GM06990 (cell line): ENCODE measurements at regions not wholly inside any gene's neighbourhood (a gene's known extent, or its start where the extent isn't known, plus 50 kb on each side); places are given as distances from the start of the nearest gene placed in this dataset.

Source experiments
- DNase-seq: peaks from one replicate; pipeline ENCODE4 v3.0.0-alpha.2; 2011; ENCODE audit not compliant: insufficient read length; ENCODE audit errors: extremely low read depth
- H3K27me3 ChIP-seq: replicated peaks from 2 replicates; pipeline ENCODE4 v1.6.0; 2011; ENCODE audit warnings: low read length; ENCODE audit not compliant: control insufficient read depth, insufficient read depth
- H3K36me3 ChIP-seq: 2 replicates; pipeline ENCODE4 v1.5.1; 2011; ENCODE audit warnings: low read length; ENCODE audit not compliant: control insufficient read depth, insufficient read depth
- H3K4me3 ChIP-seq: replicated peaks from 2 replicates; pipeline ENCODE4 v1.5.1; 2011; ENCODE audit warnings: low read depth, mild to moderate bottlenecking, control low read depth, low read length
- TF ChIP-seq, protein P1 (sequence below): IDR thresholded peaks from 2 replicates; pipeline ENCODE4 v1.5.1; 2011; ENCODE audit warnings: low read length, control low read depth, mild to moderate bottlenecking, inconsistent platforms; ENCODE audit not compliant: insufficient read depth, poor library complexity, severe bottlenecking

DNA sequence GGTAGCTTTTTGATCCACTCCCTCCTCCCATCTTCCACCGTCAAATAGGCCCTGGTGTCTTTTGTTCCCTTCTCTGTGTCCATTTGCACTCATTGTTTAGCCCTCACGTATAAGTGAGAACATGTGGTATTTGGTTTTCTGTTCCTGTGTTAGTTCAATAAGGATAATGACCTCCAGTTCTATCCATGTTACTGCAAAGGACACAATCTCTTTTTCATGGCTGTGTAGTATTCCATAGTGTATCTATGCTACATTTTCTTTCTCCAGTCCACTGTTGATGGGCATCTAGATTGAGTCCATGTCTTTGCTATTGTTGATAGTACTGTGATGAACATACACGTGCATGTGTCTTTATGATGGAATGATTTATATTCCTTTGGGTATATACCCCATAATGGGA lies 136.0 kb upstream of the USP29 start:
- H3K4me3 ChIP-seq, result no peak overlapping the region
- no peak for DNase-seq
- H3K27me3 ChIP-seq, result no peaks in the 10 kb centered on the region
- no peaks in the 10 kb centered on the region for H3K36me3 ChIP-seq
- TF ChIP-seq, protein P1, sequence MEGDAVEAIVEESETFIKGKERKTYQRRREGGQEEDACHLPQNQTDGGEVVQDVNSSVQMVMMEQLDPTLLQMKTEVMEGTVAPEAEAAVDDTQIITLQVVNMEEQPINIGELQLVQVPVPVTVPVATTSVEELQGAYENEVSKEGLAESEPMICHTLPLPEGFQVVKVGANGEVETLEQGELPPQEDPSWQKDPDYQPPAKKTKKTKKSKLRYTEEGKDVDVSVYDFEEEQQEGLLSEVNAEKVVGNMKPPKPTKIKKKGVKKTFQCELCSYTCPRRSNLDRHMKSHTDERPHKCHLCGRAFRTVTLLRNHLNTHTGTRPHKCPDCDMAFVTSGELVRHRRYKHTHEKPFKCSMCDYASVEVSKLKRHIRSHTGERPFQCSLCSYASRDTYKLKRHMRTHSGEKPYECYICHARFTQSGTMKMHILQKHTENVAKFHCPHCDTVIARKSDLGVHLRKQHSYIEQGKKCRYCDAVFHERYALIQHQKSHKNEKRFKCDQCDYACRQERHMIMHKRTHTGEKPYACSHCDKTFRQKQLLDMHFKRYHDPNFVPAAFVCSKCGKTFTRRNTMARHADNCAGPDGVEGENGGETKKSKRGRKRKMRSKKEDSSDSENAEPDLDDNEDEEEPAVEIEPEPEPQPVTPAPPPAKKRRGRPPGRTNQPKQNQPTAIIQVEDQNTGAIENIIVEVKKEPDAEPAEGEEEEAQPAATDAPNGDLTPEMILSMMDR, result no peak

DNA sequence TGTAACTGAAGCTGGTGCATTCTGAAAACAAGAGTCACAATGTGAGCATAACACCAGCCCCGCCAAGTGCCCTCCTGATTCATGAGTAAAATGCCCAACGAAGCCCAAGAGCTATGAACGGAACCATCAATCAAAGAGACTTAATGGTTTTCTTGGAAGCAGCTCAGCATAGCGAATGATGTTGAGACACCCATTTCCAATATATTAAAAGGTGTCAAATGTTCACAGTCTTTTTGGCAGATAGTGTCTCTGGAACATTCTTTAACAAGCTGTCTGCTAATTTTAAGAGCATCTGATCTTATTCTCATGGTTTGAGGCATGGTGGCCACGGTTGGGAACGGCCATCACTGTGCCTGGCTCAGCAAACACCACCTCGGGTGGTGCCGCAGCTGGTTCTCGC lies 133.4 kb upstream of the USP29 start:
- no peak overlapping the region for H3K4me3 ChIP-seq
- H3K36me3 ChIP-seq, result no peaks in the 10 kb centered on the region
- H3K27me3 ChIP-seq, result no peaks in the 10 kb centered on the region
- DNase-seq, result no peak
- TF ChIP-seq, protein P1, result no peak

DNA sequence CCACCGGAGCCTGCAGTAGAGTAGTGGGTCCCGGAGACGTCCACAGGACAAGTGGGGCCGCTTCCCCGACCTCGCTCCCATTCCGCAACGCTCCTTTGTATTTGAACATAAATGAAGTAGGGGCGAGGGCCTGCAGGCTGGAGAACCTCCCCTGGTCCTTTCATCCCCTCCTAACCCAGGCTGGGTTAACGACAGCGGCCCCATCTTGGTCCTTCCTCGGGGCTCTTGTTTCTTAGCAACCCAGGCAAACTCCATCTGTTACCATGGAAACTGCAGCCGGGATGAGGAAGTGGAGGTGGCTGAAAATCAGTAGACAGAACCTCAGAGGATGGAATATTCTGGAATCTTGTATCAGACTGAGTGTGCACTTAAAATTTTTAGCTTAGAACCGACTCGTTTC lies 132.6 kb upstream of the USP29 start:
- TF ChIP-seq, protein P1, result no peak
- H3K36me3 ChIP-seq, result no peaks in the 10 kb centered on the region
- no peak overlapping the region for H3K4me3 ChIP-seq
- no peaks in the 10 kb centered on the region for H3K27me3 ChIP-seq
- DNase-seq, result no peak

DNA sequence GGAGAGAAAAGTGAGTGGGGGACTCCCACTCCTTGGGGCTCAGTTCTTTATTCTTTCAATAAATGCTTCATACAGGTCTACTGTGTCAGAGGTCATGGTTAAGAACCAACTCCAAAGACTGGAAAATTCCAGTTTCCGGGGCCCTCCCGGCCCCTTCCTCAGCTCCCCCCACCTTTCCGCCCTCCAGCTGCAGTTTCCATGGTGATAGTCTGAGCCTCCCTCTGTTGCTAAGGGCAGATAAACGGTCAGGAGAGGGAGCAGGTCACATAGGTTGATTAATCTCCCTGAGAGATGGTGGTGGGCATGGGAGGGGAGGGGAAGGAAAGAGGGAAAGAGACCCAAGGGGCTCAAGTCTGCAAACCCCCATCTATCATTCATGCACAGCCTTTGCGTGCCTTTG lies 131.5 kb upstream of the USP29 start:
- TF ChIP-seq, protein P1, result no peak
- H3K4me3 ChIP-seq, result no peak overlapping the region
- no peaks in the 10 kb centered on the region for H3K27me3 ChIP-seq
- no peaks in the 10 kb centered on the region for H3K36me3 ChIP-seq
- no peak for DNase-seq

DNA sequence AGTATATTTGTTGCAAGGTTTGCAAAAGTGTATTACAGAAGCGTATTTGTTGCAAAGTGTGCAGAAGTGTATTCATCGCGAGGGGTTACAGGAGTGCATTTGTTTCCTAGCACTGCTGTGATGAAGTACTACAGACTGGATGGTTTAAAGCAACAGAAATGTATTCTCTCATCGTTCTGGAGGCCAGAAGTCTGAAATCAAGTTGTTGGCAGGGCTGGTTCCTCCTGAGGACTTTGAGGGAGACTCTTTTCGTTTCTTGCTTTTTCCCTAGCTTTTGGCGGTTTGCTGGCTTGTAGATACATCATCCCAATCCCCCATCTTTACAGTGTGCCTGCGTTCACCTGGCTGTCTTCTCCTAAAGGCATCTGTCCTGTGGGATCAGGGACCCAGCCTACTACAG lies 127.9 kb upstream of the USP29 start:
- DNase-seq, result no peak
- no peaks in the 10 kb centered on the region for H3K36me3 ChIP-seq
- no peak overlapping the region for H3K4me3 ChIP-seq
- no peaks in the 10 kb centered on the region for H3K27me3 ChIP-seq
- TF ChIP-seq, protein P1, result no peak

DNA sequence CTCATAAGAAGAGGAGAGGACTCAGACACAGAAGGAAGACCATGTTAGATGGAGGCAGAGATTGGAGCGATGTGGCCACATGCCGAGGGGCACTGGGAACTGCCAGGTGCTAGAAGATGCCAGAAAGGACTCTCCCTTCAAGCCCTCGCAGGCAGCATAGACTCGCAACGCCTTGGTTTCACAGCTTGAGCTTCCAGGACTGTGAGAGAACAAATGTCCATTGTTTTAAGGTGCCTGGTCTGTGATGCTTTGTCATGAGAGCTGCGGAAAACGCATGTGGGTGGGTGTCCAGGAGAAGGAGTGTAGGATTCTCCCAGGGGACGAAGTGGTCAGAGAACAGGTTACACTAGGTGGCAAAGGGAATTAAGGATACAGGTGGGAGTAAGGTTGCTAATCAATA lies 125.9 kb upstream of the USP29 start:
- Histone ChIP-seq H3K27me3 (no peaks in the 10 kb centered on the region), H3K4me3 (no peak overlapping the region), H3K36me3 (no peaks in the 10 kb centered on the region)
- TF ChIP-seq, protein P1, result no peak
- no peak for DNase-seq
